Panc1 (cell line): ENCODE measurements at regions not wholly inside any gene's neighbourhood (a gene's known extent, or its start where the extent isn't known, plus 50 kb on each side); places are given as distances from the start of the nearest gene placed in this dataset.

Source experiments
- TF ChIP-seq, protein P1 (sequence below): fragments of 450-650 bp; IDR thresholded peaks from 2 replicates; pipeline ENCODE4 v1.5.1; 2017; ENCODE audit warnings: mild to moderate bottlenecking
- TF ChIP-seq, protein P2 (sequence below), 2 experiments: IDR thresholded peaks; 2 replicates each; pipeline ENCODE4 v1.6.1; 2011 to 2012; ENCODE audit warnings: low read depth in 2 of 2, control low read depth in 1 of 2, low read length in 1 of 2, mild to moderate bottlenecking in 1 of 2, moderate library complexity in 1 of 2; ENCODE audit not compliant: insufficient read depth in 1 of 2

DNA sequence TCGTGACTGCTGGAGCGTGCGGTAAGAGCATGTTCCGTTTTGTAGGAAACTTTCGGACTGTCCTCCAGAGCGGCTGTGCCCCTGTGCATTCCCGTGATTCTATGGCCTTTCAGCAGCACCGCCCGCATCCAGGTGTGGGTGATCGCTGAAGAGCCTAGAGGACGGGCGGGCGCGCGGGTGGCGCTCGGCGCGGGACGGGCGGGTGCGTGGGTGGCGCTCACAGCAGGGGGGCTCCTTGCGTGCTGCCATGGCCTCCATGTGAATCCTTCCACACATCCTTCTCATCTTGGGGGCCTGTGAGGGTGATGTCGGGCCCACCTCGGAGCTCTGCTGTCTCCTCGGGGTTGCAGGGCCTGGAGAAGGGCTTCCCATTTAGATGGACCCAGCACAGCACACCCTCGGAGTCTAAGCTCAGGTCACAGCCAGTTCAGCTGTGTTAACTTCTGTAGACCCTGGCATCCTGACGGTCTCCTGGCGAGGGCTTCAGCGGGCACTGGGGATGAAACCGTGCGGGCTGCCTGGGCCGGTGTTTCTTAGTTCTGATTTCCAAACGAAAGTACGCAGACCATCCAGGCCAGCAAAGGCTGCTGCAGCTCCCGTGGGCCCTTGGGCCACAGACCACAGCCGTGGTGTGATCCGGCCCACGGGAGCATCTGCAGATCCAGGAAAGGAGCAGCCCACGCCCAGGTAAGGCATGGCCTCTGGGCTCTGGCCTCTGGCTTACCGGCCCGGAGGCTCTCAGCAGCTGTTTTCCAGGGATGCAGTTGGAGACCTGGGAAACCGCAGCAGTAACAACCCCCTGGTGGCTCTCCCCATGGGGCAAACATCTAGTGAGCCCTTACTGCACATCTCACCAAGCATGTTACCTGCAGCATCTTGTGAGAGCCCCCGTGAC, 339.4 kb downstream of the FOXL1 start:
- TF ChIP-seq, protein P1, sequence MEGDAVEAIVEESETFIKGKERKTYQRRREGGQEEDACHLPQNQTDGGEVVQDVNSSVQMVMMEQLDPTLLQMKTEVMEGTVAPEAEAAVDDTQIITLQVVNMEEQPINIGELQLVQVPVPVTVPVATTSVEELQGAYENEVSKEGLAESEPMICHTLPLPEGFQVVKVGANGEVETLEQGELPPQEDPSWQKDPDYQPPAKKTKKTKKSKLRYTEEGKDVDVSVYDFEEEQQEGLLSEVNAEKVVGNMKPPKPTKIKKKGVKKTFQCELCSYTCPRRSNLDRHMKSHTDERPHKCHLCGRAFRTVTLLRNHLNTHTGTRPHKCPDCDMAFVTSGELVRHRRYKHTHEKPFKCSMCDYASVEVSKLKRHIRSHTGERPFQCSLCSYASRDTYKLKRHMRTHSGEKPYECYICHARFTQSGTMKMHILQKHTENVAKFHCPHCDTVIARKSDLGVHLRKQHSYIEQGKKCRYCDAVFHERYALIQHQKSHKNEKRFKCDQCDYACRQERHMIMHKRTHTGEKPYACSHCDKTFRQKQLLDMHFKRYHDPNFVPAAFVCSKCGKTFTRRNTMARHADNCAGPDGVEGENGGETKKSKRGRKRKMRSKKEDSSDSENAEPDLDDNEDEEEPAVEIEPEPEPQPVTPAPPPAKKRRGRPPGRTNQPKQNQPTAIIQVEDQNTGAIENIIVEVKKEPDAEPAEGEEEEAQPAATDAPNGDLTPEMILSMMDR = no peak
- TF ChIP-seq, protein P2, sequence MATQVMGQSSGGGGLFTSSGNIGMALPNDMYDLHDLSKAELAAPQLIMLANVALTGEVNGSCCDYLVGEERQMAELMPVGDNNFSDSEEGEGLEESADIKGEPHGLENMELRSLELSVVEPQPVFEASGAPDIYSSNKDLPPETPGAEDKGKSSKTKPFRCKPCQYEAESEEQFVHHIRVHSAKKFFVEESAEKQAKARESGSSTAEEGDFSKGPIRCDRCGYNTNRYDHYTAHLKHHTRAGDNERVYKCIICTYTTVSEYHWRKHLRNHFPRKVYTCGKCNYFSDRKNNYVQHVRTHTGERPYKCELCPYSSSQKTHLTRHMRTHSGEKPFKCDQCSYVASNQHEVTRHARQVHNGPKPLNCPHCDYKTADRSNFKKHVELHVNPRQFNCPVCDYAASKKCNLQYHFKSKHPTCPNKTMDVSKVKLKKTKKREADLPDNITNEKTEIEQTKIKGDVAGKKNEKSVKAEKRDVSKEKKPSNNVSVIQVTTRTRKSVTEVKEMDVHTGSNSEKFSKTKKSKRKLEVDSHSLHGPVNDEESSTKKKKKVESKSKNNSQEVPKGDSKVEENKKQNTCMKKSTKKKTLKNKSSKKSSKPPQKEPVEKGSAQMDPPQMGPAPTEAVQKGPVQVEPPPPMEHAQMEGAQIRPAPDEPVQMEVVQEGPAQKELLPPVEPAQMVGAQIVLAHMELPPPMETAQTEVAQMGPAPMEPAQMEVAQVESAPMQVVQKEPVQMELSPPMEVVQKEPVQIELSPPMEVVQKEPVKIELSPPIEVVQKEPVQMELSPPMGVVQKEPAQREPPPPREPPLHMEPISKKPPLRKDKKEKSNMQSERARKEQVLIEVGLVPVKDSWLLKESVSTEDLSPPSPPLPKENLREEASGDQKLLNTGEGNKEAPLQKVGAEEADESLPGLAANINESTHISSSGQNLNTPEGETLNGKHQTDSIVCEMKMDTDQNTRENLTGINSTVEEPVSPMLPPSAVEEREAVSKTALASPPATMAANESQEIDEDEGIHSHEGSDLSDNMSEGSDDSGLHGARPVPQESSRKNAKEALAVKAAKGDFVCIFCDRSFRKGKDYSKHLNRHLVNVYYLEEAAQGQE (IDR thresholded peaks at IDR 0.05; ENCODE audit: insufficient read depth in 1 of 2, low read depth in 2 of 2, low read length in 1 of 2) = no peak
